GM19395 (cell line): ENCODE measurements at regions not wholly inside any gene's neighbourhood (a gene's known extent, or its start where the extent isn't known, plus 50 kb on each side); places are given as distances from the start of the nearest gene placed in this dataset.
A peak's percentile ranks its signal among the peaks of the same experiment; 100 is the strongest.

Experiments
- ATAC-seq: cut with Tn5 transposase; IDR thresholded peaks from one replicate; pipeline ENCODE4 v1.9.1; 2021; ENCODE audit warnings: mild to moderate bottlenecking, moderate library complexity; ENCODE audit not compliant: unreplicated experiment

- ATAC-seq = no peak
Measured at GRCh38 chr4:74612837-74613236, 167.9 kb downstream of the AREG start.

DNA sequence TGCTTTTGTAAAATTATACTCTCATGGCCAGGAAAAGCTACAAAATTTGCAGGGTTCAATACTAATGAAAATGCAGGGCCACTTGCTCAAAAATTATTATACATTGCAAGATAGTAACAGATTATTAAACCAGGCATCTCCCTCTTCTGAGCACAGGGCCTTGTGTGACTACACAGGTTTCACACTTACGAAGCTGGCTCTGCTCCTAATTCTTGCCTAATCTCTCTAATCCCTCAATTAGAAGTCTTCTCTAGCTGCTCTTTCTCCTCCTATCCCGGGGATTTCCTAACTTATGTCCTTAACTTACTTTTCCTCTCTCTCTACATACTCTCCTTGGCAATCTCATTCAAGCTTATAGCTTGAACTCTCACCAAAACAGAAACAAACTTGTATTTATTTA is 168.3 kb downstream of the AREG start:
- ATAC-seq = no peak

DNA sequence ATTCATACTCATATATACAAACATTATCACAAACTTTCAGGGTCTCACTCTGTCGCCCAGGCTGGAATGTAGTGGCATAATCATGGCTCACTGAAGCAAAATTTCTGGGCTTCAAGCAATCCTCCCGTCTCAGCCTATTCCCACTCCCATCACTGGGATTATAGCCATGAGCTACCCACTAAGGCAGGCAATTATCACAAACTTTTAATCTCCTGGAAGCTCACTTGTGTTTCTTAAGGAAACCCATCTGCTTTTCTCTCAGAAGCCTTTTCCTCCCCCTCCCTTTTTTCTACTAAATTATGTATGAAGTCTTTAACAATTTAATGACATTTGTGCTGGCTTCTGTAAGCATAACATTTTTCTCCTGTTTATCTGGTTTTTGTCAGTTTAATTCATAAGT is 170.5 kb downstream of the AREG start:
- no peak for ATAC-seq

- no peak for ATAC-seq
Measured at GRCh38 chr4:74618166-74618565, 173.2 kb downstream of the AREG start.

GRCh38 chr4:74618659-74619058 is 173.7 kb downstream of the AREG start:
- no peak for ATAC-seq

DNA sequence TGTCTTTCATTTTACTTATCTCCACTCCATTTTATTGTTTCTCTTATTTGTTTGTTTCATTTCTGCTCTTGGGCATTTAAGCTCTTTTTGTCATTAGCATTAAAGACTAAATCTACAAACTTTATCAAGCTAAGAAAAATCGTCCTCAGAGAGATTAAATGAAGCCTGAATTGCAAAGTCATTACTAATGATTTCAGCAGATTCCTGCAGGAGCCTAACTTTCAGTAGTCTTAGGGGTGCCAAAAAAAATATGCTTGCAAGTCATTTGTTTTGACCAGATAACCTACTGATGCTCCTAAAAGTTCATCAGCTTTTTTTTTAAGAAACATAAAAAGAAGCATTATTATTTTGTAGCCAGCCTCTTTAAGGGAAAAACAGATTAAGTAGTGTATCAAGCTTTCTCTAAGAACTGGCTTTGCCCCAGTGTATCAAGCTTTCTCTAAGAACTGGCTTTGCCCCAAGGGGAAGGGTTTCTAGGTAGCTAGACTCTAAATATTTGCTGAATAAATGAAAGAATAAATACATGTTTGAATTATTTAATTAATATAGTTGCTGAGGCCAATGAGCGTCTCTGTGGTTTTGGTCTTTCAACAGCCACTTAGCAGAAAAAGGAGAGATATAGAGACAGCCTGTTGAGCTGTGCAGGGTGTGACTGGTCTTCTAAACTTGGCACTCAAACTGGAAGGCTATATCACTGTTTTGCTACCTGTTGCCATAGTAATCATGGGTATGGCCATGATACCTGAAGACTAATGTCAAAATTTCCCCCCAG is 174.2 kb downstream of the BTC start:
- no peak for ATAC-seq

GRCh38 chr4:74621616-74622015 is 172.7 kb downstream of the BTC start:
- no peak for ATAC-seq

- peak; percentile 91 for ATAC-seq
Measured at GRCh38 chr4:74623041-74623440, 171.3 kb downstream of the BTC start.

DNA sequence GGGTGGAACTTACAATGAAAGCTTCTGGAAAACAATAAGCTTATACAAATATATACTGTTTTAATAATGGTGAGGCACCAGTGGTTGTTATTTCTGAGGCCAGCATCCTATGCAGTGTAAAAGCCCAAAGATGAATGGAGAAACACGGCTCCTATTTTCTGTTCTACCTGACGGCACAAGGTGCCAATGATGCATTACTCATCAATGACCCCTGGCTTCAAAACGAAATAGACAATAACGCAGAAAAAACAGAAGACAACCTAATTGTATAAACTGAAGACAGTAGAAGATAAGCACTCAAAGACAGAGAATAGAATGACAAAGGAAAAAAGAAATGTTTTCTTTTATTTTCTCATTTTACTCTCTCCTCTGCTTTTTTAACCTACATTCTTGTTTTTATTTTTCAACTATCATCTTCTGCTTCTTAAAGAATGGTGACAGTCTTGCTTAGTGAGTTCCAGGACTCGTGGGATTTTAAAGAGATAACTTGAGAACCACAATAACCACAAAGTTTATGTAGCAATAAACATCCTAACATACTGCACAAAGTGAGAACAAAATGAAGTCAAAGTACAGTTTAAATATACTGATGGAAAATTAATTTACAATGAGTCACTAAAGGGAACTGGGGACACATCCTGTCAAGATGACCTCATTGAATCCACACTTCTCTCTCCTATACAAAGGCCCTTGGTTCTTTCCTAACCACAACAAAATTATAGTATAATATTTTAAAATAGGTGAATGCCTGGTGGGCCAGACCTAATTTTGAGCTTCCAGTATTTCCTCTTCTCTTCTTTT is 169.8 kb downstream of the BTC start:
- no peak for ATAC-seq

DNA sequence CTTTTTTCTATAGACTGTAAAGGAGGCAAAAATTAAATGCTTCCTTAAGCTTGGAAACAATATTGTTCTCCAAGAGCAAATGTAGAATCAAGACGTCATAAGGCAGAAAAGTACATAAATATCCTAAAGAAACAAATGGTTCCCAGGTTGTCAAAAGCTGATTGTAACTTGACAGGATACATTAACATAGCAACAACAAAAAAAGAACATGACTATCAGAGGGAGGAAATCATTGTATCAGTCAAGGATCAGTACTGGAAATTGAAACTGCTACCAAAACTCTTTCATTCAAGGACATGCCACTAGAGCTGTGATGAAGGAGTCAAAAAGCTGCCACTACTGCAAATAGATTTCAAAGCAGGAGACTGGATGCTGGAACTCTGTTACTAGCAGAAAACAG is 168.3 kb downstream of the BTC start:
- ATAC-seq = no peak

- no peak for ATAC-seq
Measured at GRCh38 chr4:74627093-74627492, 167.2 kb downstream of the BTC start.

GRCh38 chr4:74627504-74627903 is 166.8 kb downstream of the BTC start:
- no peak for ATAC-seq

DNA sequence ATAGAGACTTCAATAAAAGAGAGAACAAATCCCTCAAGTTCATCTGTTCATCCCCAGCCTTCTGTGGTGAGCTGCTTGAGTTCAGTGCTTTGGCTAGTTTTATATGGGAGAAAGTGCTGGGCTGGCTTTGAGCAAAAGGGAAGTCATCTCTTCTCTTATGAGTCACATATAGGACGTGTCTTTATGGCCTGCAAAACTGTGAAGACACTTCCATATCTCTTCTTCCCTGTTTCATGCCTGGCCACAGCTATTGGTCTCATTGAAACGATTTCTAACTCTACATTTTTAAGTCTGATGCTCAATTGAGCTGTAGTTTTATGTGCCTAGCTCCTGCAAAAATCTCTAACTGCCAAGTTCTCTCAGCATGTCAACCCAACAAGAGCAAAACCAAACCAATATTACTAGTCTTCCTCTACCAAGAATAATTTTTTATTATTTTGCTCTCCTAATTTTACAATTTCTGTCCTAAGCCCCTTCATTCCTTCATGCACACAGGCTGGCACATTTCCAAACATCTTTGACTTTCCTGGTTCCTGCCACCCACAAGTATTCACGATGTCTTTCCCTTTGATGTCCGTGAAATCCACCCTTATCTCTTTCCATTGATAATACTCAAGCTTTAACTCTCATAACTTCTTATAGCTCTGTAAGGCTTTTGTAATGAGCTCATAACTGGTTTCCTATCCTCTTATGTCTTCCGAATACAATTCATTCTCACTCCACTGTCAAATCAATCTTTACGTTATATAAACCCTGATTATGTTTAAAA is 165.3 kb downstream of the BTC start:
- ATAC-seq = no peak

GRCh38 chr4:74630551-74630950 is 163.8 kb downstream of the BTC start:
- no peak for ATAC-seq

GRCh38 chr4:74631338-74631737 is 163.0 kb downstream of the BTC start:
- ATAC-seq = no peak

DNA sequence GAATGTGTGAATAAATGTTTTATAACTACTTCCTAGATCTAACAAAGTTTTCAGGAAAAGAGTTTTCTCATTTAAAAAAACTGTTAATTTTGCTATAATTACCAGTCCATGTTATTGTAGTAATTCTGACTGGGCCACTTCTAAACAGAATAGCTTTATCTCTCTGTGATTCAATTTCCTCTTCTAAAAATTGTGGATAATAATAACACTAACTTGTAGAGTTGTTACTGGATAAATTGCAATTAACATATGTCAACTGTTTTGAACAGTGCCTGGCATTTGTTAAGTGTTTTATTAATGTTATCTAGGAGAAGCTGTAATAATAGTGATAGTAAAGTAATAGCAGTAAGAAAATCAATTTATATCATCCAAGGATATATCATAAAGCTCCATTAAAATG is 162.3 kb downstream of the BTC start:
- ATAC-seq = no peak

DNA sequence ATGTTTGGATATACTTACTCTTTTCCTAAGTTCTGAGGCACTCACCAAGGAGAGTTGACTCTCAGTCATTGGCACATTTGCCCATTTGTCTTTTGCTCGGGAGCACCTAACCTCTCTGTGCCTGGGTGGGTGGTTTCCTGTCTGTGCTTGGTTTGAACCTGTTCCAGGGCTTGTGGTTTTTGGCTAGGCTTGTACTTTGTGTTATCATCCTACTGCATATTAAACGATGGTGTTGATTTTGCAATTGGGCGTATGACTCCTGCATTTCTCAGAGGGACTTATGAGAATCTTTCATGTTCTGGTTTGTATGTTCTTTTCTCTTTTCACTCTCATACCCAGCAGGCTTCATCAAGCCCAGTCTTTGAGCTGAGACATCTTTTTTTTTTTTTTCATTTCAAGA is 161.7 kb downstream of the BTC start:
- no peak for ATAC-seq

- ATAC-seq = no peak
Measured at GRCh38 chr4:74635074-74635473, 159.2 kb downstream of the BTC start.

- ATAC-seq = no peak
Measured at GRCh38 chr4:74635490-74636123, 158.7 kb downstream of the BTC start.

DNA sequence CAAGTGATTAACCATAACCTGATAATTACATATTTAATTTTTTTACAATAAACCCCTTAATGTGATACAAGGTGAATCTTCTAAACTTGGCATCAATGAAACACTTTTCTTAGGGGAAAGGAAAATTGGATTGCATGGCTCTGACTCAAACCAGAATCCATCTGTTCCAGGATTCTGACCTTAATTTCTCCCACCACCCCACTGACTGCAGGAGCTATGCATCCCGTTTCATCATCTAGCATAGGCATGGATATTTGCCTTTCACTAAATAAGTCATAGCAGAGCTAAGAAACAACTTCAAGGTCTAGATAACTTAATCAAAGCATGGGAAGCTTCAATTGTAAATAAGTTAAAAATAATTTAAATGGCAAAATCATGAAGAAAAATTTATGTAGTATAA is 156.3 kb downstream of the BTC start:
- no peak for ATAC-seq

DNA sequence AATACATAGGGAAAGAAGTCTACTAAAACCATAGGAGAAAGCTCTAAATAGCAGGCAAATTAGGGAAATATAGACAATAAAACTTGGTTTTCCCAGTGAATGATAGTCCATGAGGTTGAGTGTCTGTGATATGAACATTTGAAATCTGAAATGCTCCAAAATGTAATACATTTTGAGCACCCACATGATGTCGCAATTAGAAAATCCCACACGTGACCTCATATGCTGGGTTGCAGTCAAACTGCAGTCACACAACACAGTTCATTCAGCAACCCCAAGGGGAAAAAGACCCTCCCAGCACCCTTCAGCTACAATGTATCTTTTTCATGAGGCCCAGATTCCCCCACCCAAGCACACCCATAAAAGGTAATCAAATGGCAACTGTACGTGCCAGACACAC is 155.6 kb downstream of the BTC start:
- no peak for ATAC-seq
